GM19397 (cell line): ENCODE measurements at regions not wholly inside any gene's neighbourhood (a gene's known extent, or its start where the extent isn't known, plus 50 kb on each side); places are given as distances from the start of the nearest gene placed in this dataset.
"Not testable (repeated sequence)": the region's sequence is repeated elsewhere in the genome, so short reads cannot be mapped to it uniquely, and the experiment has no call there.

Experiments
- ATAC-seq: cut with Tn5 transposase; IDR thresholded peaks from one replicate; pipeline ENCODE4 v1.9.1; 2021; ENCODE audit warnings: mild to moderate bottlenecking, moderate library complexity; ENCODE audit not compliant: unreplicated experiment

DNA sequence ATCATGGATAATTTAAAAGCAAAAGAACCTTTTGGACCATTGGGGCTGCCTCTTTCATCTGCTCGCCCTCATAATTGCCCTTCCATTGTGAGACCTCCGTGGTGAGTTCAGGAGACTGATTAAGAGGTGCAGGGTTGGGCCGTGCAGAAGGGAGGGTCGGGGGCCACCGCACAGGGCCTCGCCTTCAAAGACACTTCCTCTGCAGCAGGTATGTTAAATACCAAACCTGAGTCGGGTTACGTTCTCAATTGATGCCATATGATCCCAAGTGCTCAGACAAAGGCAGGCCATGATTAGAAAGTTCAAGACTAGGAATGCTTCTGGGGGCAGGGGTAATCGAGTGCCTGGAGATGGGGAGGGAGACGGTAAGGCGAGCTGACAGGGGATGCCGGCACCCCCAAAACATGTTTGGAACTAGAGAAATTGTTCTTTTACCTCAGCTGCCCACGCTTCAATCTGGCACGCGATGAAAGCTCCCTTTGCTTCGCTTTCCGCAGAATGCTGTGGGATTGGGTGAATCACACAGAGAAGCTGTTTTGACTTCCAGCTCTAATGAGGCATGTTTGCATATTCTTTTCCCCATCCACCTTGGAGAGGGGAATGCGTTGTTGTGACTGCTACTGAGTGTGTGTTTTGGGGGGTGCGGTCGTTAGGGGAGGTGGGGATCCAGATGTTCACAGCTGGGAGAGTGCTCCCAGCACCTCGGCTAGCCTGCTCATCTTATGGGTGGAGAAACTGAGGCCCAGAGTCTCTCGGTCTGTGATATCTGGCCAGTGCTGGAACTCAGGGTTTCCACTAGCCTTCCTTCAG, 309.1 kb downstream of the MYCN start:
- ATAC-seq: no peak

DNA sequence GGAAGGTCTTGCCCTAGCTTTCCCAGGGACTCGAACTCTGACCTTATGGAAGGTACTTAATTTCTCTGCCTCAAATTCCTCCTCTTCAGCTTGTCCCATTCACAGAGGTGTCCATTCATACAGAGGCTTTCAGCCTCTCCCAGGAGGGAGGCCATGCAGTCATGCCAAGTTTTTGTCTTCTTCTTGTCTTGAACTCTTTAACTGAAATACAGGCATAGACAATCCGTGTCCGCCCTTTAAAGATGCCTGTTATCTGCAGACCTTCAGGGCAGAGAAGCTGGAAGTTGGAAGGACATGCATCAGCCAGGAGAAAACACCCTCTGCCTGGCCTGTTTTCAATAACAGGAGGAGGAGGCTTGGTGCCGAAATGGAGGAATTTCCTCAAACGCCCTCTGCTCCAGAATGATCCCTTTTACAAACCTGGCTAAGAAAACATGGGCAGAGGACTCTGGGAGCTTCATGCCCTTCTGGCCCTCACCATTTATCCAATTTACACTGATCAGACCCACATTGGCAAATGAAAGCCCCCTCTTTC, 308.3 kb downstream of the MYCN start:
- ATAC-seq: no peak

- ATAC-seq: no peak
These were observed 307.2 kb downstream of the MYCN start for GRCh38 chr2:16247326-16248122.

DNA sequence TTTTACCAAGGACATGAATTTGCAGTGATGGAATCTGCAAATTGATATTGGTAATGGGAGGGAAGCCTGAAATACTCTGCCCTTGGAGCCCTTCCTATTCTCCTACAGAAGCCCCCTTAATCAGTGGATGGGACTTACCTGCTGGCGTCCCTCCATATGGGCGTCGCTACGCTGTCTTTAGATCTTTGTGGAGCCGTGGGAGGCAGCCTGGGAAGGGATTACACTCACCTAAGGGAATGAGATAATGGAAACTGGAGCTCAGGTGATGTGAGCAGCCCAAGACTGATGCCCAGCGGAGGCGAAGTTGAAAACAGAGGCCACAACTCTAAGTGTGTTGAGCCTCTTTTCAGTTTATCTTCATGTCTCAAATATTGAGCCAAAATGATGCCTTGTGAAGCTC, 306.6 kb downstream of the MYCN start:
- ATAC-seq: no peak

- no peak for ATAC-seq
These were observed 306.0 kb downstream of the MYCN start for GRCh38 chr2:16246281-16246850.

- ATAC-seq: no peak
These were observed 305.2 kb downstream of the MYCN start for GRCh38 chr2:16245481-16246054.

DNA sequence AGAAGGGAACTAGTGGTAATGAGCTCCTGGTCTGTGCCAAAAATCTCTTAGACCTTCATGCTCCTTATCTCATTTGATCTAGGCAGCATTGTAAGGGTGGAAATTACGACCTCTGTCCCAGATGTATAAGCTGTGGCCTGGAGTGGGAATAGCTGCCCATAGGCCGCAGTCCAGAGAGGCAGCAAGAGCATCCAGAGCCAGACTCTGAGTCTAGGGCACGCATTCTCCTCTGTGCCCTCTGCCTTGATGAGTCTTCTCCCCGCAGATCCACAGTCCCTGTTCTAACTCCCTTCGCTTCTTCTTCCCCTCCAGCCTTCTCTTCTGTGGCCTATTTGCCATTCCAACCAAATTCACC, 304.6 kb downstream of the MYCN start:
- no peak for ATAC-seq

GRCh38 chr2:16244153-16244965, 304.0 kb downstream of the MYCN start:
- ATAC-seq: no peak

DNA sequence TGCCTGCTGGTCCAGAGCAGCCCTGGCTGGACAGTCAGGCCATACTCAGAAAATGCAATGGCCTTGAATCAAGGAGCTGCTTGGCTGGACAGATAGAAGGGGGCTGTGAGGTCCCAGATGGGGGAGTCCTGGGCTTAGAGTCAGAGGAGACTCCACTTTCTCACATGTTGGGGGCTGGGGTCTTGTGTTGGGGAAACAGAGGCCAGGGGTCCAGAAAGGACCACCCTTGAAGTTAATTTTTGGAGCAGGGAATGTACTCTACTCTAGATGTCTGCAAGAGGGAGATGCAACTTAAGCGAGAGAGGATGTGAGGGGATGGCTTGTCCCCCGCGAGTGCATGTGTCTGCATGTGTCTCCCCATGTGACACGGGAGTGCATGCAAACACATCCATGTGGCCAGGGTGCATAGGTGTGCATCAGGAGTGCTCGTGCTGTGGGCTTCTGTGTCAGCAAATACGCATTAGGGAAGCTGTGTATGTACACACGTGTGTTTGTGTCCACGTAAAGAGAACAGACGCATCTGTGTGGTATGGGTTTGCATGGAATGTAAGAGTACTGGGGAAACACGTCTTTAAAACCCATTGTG, 303.2 kb downstream of the MYCN start:
- ATAC-seq: no peak

- ATAC-seq: no peak
These were observed 302.6 kb downstream of the MYCN start for GRCh38 chr2:16242906-16243305.

DNA sequence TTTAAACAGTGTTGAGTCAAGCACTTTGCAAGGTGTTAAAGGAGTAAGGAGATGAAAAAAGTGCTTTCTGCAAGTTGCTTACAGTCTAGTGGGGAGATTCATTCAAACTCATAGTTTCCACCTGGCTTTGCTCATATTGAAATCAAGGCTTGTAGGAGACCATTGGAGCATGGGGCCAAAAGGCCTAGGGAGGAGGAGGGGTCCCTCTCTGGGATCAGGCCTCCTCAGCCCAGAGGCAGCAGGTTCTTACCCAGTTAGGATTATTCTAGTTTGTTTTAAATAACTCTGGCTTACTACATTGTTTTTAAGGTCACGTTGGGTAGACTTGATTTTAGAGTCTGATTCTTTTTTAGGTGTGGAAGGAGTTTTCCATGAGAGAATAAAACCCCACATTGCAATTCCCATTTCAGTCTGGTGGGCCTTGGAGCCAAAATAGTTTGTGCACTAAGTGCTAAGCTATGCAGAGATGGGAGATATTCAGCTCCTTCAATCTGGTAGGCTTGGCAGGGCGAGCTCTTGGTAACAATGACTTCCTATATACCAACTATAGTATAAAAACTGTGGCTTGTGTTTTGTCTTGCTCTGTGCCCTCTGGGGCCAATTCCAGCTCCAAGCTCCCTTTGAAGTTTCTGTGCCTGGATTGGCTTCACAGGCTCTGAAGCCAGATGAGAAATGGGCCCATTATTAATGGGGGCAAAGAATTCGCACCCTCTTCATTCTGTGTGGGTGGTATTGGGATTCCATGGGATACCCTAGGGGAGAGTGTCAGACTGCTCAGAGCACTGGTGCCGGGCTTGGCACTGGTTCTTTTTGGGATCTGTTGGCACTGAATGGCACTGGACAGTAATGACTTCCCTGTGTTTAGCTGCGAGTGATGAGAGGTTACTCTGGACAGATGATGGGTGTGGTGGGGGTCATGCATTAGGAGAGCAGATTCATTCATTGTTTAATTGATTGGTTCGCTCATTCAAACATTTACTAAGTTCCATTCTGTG, 301.1 kb downstream of the MYCN start:
- ATAC-seq: no peak

DNA sequence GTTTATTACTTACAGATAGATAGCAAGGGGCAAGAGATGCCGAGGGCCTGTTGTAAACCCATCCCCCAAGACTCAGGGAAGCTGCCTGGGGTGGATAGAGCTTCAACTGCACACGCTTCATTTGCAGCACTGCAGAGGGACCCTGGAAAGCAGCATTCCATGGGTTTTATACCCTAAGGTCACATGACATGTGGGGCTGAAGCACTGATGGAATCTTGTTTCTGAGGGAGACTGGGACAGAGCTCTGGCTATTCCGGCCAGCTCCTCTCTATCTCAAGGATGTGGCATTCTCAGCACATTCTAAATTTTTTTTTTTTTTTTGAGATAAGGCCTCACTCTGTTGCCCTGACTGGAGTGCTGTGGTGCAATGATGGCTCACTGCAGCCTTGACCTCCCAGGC, 300.1 kb downstream of the MYCN start:
- no peak for ATAC-seq

DNA sequence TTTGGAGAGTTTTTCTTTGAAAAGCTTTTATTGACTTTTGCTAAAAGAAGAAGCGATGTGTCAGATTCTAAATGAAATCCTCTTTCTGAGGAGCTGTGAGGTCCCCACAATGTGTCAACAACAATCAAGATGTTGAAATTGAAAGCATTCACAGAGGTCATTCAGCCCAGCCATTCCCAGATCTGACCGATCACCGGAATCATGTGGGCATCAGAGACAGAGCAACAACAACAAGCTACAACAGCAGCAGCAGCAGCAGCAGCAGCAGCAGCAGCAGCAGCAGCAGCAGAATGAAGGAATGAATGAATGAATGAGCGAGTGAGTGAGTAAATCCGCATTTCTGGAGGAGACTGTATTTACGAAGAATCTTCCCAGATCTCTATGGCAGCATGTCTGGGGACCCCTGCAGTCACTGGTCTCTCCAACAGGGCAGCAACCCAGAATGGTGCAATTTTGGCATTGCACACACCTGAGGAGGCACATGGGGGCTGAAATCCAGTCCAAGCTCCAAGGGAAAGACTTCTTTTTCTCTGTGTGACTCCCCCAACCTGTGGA, 299.0 kb downstream of the MYCN start:
- ATAC-seq: no peak

DNA sequence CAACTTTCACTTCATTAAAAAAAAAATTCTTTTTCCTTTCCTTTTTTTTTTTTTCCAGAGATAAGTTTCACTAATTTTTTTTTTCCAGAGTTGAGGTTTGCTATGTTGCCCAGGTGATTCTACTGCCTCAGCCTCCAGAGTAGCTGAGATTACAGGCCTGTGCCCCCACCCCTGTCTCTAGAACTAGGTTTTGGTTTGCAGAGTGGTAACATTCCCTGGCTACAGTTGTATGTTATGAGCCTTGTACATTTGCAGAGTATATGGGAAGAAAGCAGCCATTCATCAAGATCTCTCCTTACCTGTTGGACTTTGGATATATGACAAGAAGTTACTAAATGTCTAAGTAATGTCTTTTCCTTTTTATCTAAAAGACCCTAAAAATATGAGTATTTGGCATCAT, 298.4 kb downstream of the MYCN start:
- ATAC-seq: no peak

GRCh38 chr2:16238001-16238761, 297.8 kb downstream of the MYCN start:
- ATAC-seq: no peak

DNA sequence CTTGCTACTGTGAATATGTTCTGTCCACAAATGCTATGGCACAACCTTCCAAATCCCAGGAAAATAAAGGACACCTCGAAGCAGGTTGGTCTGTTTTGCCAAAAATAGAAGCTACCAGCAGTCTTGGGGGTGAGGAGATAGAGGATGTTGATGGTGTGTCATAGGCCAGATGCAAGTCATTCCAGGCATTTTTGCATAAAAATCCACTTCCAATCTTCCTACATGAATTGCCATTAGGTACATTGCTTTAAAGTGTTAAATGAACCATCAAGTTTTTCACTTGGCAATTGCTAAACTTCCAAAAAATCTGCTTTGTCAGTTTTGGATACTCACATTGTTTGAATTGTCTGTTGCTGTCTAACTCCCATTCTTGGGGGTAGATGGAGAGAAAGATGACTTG, 295.4 kb downstream of the MYCN start:
- ATAC-seq: no peak

- ATAC-seq: not testable (repeated sequence)
These were observed 294.9 kb downstream of the MYCN start for GRCh38 chr2:16235291-16235690.

DNA sequence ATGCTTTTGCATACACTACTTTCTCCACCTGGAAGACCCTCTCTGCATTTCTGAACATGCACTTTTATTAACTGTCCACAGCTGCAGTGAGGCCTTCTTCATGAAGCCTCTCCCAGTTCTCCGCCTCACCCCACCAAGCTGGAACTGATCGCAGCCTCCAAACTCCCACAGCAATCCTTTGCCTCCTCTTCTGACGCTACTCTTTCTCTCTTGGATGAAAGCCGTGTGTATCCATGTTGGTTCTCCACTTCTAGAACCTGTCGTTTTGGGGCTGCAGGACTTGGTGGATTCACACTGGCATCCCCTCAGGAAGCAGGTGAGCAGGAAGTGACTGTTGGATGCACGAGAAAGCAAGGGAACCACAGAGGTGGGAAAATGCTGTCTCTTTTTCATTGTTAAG, 288.6 kb downstream of the MYCN start:
- no peak for ATAC-seq
